Thoracic aorta (tissue), 2 donors: ENCODE measurements at regions not wholly inside any gene's neighbourhood (a gene's known extent, or its start where the extent isn't known, plus 50 kb on each side); places are given as distances from the start of the nearest gene placed in this dataset.

Experiments used
- ATAC-seq: fragments of 150-250 bp; one replicate; pipeline ENCODE4 v1.8.0; 2017; ENCODE audit warnings: low read depth; ENCODE audit not compliant: insufficient number of reproducible peaks, low FRiP score
- DNase-seq: peaks from one replicate; pipeline ENCODE4 v3.0.0-alpha.2; 2020; ENCODE audit warnings: low spot score
- H3K27ac ChIP-seq, 2 donors: fragments of 200-600 bp; sonication (generic); 1 replicate in 1 of 2; 2 replicates in 1 of 2; pipeline ENCODE4 v1.5.1; 2016; ENCODE audit warnings: mild to moderate bottlenecking in 2 of 2, moderate library complexity in 2 of 2
- H3K27me3 ChIP-seq: fragments of 200-600 bp; sonication (generic); replicated peaks from 2 replicates; pipeline ENCODE4 v1.6.0; 2016; ENCODE audit warnings: mild to moderate bottlenecking; ENCODE audit not compliant: insufficient read depth
- H3K36me3 ChIP-seq: fragments of 200-600 bp; sonication (generic); one replicate; pipeline ENCODE4 v1.5.1; 2016
- H3K4me1 ChIP-seq, 2 donors: fragments of 200-600 bp; sonication (generic); 1 replicate in 1 of 2; 2 replicates in 1 of 2; pipeline versions ENCODE4 v1.5.1 to v1.6.0; 2016; ENCODE audit warnings: low read depth in 2 of 2, mild to moderate bottlenecking in 1 of 2; ENCODE audit not compliant: control insufficient read depth in 1 of 2
- H3K4me3 ChIP-seq: fragments of 200-600 bp; sonication (generic); 2 replicates; pipeline ENCODE4 v1.5.1; 2016; ENCODE audit warnings: mild to moderate bottlenecking
- H3K9me3 ChIP-seq: fragments of 200-600 bp; sonication (generic); 2 replicates; pipeline ENCODE4 v1.5.1; 2016
- CTCF ChIP-seq: fragments of 200-600 bp; sonication (generic); IDR thresholded peaks from one replicate; pipeline ENCODE4 v1.5.1; 2019; ENCODE audit warnings: antibody characterized with exemption

DNA sequence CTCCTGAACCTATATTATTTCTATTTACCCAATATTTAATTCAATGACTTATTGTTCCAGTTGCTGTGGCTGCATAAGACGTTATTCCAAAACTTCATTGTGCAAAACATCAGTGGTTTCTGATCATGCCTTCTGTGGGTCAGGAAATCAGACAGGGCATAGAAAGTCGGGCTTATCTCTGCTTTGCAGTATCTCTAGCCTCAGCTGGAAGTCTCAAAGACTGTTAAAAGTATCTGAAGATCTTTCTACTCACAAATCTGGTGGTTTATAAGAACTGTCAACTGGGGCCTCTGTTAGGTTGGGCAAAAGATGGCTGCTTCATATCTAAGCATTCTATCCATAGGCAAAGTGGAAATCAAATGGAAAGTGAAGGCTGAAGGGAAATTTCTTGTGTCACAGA is 687.7 kb upstream of the ARRDC3 start:
- ATAC-seq (no peak), DNase-seq (no peak)
- Histone ChIP-seq H3K4me3 (no peak overlapping the region), H3K4me1 (no peaks in the 10 kb centered on the region), H3K9me3 (no peaks in the 10 kb centered on the region), H3K27me3 (no peaks in the 10 kb centered on the region), H3K36me3 (no peaks in the 10 kb centered on the region), H3K27ac (no peak overlapping the region)
- TF ChIP-seq CTCF, result no peak

DNA sequence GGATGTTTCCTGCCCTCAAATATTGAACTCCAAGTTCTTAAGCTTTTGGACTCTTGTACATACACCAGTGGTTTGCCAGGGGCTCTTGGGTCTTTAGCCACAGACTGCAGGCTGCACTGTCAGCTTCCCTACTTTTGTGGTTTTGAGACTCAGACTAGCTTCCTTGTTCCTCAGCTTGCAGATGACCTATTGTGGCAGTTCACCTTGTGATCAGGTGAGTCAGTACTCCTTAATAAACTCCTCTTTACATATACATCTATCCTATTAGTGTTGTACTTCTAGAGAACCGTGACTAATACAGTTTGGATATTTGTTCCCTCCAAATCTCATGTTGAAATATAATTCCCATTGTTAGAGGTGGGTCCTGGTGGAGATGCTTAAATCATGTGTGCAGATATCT is 681.9 kb upstream of the ARRDC3 start:
- H3K4me1 ChIP-seq, result no peaks in the 10 kb centered on the region
- H3K27ac ChIP-seq, result no peak overlapping the region
- no peaks in the 10 kb centered on the region for H3K27me3 ChIP-seq
- ATAC-seq (no peak), DNase-seq (no peak)
- no peaks in the 10 kb centered on the region for H3K36me3 ChIP-seq
- H3K9me3 ChIP-seq, result no peaks in the 10 kb centered on the region
- no peak for TF ChIP-seq CTCF
- no peak overlapping the region for H3K4me3 ChIP-seq

DNA sequence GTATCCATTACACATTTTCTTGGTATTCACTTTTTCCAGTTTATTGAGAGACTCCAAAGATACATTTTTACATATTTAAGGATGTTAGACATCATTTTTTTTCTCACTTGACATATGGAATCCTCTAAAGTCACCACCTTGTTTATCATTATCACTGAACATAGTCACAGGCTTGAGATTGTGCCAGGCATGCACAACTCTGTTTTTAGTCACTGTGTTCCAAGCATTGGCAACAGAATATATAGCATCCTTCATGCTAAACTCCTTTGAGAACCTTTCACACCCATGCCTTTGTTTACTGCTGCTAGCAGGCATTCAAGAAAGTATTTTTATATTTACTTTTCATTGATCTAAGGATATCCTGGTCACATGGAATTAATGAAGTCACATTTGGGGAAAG is 668.6 kb upstream of the ARRDC3 start:
- Histone ChIP-seq H3K4me3 (no peak overlapping the region), H3K36me3 (no peaks in the 10 kb centered on the region), H3K27me3 (no peaks in the 10 kb centered on the region), H3K27ac (no peak overlapping the region), H3K9me3 (no peaks in the 10 kb centered on the region), H3K4me1 (no peaks in the 10 kb centered on the region)
- TF ChIP-seq CTCF, result no peak
- DNase-seq (no peak), ATAC-seq (no peak)

- no peaks in the 10 kb centered on the region for H3K4me1 ChIP-seq
- DNase-seq (no peak), ATAC-seq (no peak)
- no peaks in the 10 kb centered on the region for H3K27me3 ChIP-seq
- H3K27ac ChIP-seq, result no peak overlapping the region
- no peak overlapping the region for H3K4me3 ChIP-seq
- H3K36me3 ChIP-seq, result no peaks in the 10 kb centered on the region
- H3K9me3 ChIP-seq, result no peaks in the 10 kb centered on the region
- no peak for TF ChIP-seq CTCF
These were observed 667.9 kb upstream of the ARRDC3 start for GRCh38 chr5:92050970-92051369.

DNA sequence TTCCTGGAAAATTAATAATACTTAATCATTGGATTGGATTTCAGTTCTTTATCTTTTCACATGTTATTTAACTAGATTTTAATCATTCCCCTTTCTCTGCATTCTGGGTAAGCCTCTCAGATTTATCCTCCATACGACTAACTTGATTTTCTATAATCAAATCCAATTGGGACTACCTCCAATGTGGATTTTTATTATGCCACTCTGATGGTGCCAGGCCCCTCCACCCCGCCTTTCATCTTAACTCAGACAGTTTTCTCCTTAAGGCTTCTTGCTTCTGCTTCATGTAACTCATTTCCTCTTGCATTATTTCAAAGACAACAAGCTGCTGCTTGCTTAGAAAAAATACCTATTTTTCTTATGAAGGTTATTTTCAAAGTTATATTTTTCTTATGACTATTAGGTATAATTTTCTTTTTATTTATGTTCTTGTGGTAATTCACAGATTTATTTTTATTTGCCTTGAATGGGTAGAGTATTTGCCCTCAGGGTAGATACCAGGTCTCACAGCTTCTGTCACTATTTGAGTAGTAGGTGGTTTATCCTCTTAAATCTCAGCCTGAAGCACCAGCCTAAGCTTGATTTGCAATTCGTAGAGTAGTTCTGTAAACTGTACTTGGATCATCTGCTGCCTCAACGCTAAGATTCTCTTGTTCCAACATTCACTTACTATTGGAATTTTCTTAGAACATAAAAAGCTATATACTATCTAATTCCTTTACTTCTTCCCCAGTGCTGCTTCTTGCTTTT is 659.0 kb upstream of the ARRDC3 start:
- DNase-seq (no peak), ATAC-seq (no peak)
- Histone ChIP-seq H3K27me3 (no peaks in the 10 kb centered on the region), H3K27ac (no peak overlapping the region), H3K4me3 (no peak overlapping the region), H3K4me1 (no peaks in the 10 kb centered on the region), H3K9me3 (no peaks in the 10 kb centered on the region), H3K36me3 (no peaks in the 10 kb centered on the region)
- no peak for TF ChIP-seq CTCF
